GF-D8 (cell line): ENCODE measurements at regions not wholly inside any gene's neighbourhood (a gene's known extent, or its start where the extent isn't known, plus 50 kb on each side); places are given as distances from the start of the nearest gene placed in this dataset.
"Not testable (repeated sequence)": the region's sequence is repeated elsewhere in the genome, so short reads cannot be mapped to it uniquely, and the experiment has no call there.

Experiments
- DNase-seq: peaks from one replicate; lab custom pipeline; 2025; lab: John Stamatoyannopoulos, UW

DNA sequence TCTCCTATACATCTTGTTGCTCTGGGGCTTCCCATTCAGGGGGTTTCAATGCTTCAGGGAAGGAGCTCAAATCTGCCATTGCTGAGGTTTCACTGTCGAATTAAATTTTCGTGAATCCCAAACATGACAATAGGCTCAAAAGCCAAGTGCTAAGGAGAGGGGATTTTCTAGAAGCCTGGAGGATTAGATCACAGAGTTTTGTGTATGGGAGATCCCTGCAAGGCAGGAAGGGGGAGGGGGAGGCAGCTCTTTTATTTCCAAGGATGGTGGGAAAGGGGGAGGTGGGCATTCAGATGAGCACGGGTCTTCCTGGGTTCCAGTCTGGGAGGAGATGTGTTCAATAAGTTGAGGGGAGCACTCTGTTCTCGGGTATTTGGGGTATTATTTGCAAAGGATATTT is 69.9 kb upstream of the DLG1 start:
- DNase-seq, result no peak

DNA sequence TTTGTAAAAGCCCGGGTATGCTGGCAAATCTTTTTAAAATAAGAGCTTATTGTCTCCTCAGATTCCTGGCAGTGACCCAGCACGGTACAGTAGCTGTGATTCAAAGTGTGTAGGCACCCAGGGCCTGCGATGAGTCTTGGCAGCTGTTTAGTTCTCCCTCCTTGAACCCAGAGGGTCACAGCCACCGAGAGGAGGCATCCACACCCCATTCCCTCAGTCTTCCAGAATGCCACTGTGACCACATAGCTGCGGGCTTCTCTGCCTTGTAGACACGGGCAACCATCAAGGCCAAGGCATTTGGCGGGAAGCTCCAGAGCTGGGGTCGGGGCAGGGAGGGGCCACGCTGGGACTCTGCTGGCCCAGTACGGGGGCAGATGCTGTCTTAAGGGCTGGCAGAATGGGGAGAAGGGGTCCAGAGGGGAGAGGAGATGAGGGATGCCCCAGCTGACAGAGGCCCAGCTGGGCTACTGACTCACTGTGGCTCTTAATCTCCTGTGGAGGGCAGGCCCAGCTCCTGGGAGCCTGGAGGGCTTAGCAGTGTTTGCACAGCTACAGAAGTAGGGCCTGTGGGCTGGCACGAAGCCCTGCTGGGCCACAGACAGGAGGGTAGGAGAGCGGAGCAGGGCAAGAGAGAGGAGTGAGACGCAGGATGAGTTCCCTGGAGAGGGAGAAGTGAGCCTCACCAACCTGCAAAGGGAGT is 68.8 kb upstream of the DLG1 start:
- no peak for DNase-seq

DNA sequence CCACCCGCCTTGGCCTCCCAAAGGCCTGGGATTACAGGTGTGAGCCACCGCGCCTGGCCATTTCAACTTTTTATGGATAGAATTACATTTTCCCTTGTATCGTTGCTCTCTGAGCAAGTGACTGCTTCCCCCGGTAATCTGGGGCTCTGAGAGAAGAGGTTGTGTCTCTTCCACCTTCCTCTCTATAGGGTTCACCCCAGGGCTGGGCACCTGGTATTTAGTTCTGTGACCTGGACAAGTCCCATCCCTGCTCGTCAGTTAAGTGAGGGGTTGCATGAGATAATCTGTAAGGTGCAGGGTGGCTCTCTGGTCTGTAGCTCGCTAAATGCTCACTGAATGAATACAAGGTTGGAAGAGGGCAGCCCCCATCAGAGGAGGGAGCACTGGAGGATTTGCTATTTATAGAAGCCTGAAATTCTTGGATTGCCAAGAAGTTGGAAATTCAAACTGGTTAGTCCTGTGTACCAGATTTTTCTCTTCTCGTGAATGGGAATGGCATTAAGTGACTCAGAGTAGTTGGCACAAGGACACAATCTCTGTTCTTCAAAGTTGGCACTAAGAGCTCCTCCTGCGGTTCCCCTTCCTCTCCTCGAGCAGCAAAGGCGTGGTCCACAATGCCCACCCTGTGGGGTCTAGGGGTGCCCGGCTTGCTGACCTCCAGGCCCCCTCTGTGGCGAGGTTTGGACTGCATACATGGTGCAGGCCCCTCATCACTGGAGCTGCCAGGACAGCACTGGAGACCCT is 68.1 kb upstream of the DLG1 start:
- DNase-seq, result no peak

DNA sequence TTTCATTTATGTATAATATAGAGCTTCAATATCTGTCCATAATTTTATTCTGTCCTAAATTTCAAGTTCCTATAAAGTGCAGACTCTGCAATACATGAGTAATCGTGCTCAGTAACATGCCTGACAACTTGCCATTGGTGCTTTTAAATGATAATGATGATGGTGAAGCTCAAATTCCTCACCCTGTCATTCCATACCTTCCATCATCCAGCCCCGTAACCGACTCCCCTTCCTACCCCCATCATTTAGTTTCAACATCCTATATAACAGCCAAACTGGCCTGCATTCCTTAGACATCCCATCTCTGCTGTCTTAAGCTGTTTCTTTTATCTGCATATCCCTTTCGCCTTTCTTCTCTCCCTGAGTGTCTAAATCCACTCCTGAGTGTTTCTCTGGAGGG is 67.2 kb upstream of the DLG1 start:
- DNase-seq, result no peak

DNA sequence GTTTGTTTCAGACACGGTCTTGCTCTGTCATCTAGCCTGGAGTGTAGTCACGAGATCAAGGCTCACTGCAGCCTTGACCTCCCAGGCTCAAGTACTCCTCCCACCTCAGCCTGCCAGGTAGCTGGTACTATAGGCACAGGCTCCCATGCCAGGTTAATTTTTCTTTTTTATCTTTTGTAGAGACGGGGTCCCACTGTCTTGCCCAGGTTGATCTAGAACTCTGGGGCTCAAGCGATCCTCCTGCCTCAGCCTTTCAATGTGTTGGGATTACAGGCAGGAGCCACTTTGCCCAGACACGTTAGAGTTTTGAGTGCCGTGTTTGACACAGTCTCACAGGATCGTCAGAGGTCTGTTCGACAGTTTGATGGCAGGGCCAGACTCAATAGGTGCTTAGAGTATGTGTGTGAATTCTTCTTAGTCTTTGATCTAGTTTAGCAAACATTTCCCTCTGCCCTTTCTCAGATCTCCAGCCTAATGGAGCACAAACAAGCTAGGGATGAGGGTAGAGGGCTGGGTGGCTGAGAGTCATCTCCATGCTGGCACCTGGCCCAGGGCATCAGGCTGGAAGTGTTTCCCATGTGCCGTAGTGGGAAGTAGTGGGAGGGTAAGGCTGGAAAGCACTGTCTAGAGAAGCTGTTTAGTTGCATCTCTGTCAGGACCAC is 66.1 kb upstream of the DLG1 start:
- no peak for DNase-seq

DNA sequence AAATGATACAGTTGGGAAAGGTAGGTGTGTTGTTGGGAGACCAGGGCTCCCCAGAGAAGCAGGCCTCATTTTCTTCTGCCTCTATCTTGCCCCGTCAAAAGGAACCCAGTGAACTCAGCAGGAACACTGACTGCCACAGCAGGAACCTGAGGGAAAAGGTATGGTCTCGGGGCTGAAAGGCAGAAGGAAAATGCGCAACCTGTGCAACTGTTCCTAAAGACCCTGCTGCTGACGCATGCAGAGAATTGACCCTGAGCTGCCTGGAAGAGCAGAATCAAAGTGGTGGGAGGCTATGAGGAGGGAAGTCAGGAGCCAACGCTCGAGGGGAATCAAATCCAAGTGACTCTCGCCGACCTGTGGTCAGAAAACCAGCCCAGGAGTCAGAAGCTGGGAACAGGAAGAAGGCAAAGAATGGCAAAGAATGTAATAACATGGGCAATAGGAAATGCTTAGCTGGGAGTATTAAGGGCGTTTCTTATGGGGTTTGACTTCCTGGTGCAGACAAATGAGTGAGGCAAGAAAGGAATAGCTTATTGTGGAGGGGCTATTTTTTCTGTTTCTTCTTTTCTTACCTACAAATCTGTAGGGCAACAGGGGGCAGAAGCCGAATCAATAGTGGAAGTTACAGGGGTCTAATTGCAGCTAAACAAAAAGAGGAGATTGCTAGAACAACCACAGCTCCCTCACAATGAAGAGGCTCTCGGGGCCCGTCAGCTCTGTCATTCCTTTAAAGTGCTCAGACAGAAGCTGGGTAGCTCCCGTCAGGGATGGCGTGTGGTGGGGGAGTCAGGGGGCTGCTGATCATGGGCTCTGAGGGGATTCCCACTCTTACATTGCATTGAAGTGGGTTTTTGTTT is 65.4 kb upstream of the DLG1 start:
- DNase-seq, result no peak

DNA sequence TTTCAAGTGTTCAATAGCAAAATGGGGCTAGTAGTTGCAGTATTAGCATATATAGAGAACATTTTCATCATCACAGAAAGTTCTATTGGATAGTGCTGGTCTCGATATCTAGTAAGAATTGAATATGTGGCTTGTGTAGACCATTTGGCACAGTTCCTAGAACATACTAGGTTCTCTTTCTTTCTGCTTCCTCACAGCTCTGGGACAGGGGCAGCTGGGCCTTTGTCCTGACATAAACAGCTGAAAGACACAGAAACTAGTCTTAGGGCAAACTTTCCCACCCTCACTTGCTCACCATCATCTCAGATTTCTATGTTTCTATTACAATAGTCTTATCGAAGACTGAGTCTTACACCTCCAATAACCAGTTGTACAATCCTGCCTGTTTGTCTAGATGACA is 63.7 kb upstream of the DLG1 start:
- no peak for DNase-seq

DNA sequence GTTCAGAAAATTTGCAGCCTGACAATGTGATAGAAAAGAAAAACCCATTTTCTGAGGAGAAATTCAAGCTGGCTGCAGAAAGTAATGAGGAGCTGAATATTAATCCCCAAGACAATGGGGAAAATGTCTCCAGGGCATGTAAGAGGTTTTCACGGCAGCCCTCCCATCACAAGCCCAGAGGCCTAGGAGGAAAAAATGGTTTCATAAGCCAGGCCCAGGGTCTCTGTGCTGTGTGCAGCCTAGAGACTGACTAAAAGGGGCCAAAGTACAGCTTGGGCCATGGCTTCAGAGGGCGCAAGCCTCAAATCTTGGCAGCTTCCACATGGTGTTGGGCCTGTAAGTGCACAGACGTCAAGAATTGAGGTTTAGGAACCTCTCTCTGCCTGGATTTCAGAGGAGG is 61.7 kb upstream of the DLG1 start:
- not testable (repeated sequence) for DNase-seq

DNA sequence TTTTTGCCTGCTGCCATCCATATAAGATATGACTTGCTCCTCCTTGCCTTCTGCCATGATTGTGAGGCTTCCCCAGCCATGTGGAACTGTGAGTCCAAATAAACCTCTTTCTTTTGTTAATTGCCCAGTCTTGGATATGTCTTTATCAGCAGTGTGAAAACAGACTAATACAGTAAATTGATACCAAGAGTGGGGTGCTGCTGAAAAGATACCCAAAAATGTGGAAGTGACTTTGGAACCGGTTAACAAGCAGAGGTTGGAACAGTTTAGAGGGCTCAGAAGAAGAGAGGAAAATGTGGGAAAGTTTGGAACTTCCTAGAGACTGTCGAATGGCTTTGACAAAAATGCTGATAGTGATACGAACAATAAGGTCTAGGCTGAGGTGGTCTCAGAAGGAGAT is 61.1 kb upstream of the DLG1 start:
- DNase-seq, result not testable (repeated sequence)

DNA sequence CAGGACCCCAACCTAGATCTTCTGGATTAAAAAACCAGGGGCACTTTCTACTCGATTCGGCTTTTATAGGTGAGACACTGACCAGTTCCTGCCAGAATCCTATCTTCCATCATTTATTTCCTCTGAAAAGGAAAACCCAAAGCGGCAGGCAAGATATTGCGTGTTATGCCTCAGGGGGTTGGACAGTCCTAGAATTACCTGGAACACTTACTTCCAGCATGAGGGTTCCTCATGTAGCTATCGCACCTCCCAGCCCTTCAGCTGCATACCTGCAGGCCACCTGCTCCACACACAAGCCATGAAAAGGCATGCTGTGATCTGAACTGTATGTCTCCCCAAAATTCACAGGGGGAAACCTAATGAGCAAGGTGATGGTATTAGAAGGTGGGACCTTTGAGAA is 58.3 kb upstream of the DLG1 start:
- DNase-seq, result no peak

DNA sequence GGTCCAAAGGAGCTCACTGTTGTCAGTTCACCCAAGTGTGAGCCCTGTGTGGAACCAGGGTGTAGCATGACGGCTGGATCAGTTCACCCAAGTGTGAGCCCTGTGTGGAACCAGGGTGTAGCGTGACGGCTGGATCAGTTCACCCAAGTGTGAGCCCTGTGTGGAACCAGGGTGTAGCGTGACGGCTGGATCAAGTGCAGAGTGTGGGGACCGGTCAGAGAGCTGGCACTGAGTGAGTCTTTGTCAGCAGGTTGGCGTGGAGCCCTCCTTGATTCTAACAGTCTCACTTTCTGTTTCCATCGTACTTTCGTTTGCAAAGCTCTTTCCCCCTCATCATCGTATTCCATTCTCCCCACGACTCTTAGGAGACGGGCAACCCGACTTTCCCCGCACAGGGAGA is 57.9 kb upstream of the DLG1 start:
- DNase-seq, result no peak

DNA sequence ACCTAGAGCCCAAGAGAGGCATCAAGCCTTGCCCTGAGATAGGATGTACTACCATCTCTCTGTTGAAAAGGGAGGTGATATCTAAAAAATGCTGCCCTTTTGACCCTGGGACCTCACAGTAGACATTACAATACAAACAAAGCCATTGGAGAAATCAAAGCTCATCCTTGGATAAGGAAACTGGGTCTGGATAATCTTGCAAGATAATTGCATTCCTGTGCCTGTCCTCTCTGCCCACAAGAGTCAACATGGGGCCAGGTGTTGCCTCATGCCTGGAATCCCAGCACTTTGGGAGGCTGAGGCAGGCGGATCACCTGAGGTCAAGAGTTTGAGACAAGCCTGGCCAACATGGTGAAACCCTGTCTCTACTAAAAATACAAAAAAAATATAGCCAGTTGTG is 57.3 kb upstream of the DLG1 start:
- DNase-seq, result no peak

DNA sequence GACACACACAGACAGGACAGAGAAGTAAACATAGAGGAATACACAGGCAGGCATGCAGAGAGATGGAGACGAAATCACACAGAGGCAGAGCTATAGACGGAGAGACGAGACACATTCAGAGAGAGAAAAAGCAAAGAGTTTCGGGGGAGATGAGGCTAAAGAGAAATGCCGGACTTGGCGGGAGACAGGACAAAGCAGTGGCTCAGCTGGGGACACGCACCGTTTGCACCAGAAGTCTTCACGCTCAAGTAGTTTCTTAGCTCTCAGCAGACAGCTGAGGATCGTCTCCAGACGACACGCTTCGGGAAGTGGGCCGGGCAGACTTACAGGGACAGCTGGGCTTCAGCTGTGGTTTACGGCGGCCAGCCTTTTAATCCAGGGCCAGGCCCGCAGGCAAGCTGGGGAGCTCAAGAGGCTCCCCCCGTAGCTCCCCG is 56.2 kb upstream of the DLG1 start:
- no peak for DNase-seq

DNA sequence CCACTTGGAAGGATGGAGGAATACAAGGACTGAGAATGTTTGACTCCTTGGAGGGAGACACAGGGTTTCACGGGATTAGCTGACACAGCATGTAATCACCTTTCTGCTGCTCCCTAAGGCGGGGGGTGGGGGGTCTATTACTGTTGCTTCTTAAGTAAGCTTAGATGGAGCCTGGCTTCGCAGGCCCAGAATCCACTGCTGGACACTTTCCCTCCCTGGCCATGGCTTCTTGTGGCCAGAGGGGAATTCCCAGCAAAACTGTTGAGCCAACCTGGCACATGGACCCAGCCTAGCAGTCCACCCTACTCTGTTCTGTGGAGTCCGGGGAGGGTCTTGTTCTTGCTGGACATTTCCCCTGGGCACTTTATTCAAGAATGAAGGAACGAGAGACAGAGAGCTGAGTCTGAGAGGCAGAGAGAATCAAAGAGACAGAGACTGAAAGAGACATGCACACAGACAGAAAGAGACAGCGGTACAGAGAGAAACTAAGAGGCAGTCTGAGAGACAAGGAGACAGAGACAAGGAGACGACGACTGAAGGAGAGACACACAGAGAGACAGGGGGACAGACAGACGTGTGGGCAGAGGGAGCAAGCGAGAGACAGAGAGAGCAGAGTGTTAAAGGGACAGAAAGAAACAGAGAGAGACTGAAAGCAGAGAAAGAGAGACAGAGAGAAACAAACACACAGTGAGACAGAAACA is 55.6 kb upstream of the DLG1 start:
- no peak for DNase-seq

DNA sequence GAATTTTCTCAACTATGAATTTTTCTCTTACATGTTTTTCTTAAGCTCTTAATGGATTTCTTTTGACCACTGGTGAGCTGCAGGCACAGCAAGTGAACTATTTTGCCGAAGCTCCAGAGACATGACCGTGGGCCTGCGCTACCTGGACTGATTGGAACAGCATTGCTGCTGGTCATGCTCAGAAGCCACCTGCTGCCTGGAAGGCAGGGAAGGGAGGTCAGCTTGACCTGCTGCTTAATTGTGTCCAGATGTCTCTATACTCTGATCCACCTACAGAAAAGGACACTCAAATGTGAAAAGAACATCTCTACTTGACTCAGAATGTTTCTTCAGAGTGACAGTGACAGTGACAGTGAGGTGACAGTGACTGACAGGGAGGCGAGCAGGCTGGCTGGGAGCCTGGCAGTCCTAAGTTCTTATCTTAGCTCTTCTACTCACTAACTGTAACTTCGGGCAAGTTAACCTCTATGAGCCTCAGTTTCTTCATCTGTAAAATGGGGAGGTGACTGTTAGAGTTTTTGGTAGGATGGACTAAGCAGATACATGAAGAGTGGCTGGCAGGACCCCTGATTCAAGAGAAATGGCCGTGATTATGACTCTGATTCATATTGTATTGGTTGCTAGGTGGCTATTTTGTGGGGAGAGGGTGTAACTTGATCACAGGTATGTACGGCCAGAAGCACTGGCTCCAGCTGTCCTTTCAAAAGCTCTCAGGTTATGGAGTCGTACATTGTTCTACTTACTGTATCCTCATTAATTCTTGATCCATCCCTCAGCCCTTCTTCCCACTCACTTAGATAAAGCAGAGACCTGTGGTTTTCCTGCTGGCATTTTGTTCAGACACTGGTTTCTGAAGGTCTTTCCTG is 54.8 kb upstream of the DLG1 start:
- DNase-seq, result no peak

DNA sequence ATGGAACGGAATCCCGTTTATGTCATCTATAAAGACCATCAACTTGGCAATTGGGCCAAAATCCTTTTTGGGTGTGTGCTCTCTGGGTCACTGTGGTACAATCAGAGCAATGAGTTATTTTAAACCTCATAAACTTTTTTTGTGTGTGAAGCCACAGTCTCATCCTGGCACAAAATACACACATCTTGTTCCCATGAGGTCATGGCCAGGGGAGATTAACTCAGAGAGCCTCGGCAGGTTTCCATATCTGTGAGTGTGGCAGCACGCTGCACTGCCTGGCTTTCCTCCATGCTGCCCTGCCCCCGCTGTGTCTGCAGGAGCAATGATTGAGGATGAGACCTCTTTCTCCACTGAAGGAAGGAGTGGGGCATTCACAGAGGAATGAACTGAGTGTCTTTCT is 54.0 kb upstream of the DLG1 start:
- no peak for DNase-seq

DNA sequence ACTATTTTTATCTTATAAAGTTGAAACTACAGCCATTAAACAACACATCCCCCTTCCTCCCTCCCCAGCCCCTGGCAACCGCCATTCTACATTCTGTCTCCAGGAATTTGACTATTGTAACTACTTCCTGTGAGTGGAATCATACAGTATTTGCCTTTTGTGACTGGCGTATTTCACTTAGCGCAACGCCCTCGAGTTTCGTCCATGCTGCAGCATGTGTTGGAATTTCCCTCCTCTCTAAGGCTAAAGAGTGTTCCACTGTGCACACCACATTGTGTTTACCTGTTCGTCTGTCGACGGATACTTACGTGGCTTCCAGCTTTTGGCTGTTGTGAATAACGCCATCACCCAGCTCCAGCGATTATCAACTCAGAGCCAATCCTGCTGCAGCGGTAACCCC is 52.0 kb upstream of the DLG1 start:
- no peak for DNase-seq

DNA sequence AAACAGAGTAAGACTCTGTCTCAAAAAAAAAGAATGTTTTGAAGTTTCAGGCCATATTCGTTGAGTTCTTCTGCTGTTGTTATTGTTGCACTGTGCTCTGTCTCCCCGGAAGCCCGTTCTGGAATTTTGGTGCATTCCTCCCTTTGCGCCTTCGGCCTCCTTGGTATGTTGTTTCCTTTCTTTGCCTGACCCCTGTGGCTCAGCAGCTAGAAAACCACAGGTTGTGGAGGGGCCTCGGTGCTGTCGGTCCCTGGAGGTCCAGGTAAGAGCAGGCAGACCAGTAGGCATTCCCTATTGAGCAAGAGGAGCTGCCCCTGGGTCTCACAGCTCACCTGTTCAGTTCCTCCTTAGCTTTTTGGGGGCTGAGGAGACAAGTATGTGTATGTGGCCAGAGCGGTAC is 51.0 kb upstream of the DLG1 start:
- DNase-seq, result no peak
